MM.1S (cell line): ENCODE measurements at regions not wholly inside any gene's neighbourhood (a gene's known extent, or its start where the extent isn't known, plus 50 kb on each side); places are given as distances from the start of the nearest gene placed in this dataset.

Source experiments
- DNase-seq: peaks from one replicate; pipeline ENCODE4 v3.0.0-alpha.2; 2015
- H2AFZ ChIP-seq: fragments of 300-600 bp; sonication (generic); 2 replicates; pipeline ENCODE4 v1.6.0; 2016; ENCODE audit warnings: antibody characterized with exemption, low read length
- H3F3A ChIP-seq: fragments of 300-600 bp; sonication (generic); 2 replicates; pipeline ENCODE4 v1.6.1; 2016; ENCODE audit warnings: mild to moderate bottlenecking, antibody characterized with exemption, low read length, moderate library complexity, mixed read lengths; ENCODE audit not compliant: insufficient read depth
- H3K27ac ChIP-seq: fragments of 300-600 bp; sonication (generic); 2 replicates; pipeline ENCODE4 v1.5.1; 2016; ENCODE audit warnings: mild to moderate bottlenecking, low read length
- H3K27me3 ChIP-seq: fragments of 300-600 bp; sonication (generic); replicated peaks from 2 replicates; pipeline ENCODE4 v1.6.0; 2016; ENCODE audit warnings: low read length; ENCODE audit not compliant: insufficient read depth
- H3K36me3 ChIP-seq: fragments of 300-600 bp; sonication (generic); replicated peaks from 2 replicates; pipeline ENCODE4 v1.6.1; 2016; ENCODE audit warnings: mild to moderate bottlenecking, low read length, mixed read lengths; ENCODE audit not compliant: insufficient read depth
- H3K4me1 ChIP-seq: fragments of 300-600 bp; sonication (generic); 2 replicates; pipeline ENCODE4 v1.6.1; 2016; ENCODE audit warnings: low read length, mixed read lengths
- H3K4me2 ChIP-seq: fragments of 300-600 bp; sonication (generic); 2 replicates; pipeline ENCODE4 v1.6.0; 2016; ENCODE audit warnings: low read depth, low read length
- H3K4me3 ChIP-seq: fragments of 300-600 bp; sonication (generic); 2 replicates; pipeline ENCODE4 v1.5.1; 2016; ENCODE audit warnings: low read length, mixed read lengths
- H3K79me2 ChIP-seq: fragments of 300-600 bp; sonication (generic); 2 replicates; pipeline ENCODE4 v1.6.1; 2016; ENCODE audit warnings: mixed run types, low read length, mixed read lengths
- H3K9ac ChIP-seq: fragments of 300-600 bp; sonication (generic); 2 replicates; pipeline ENCODE4 v1.6.1; 2016; ENCODE audit warnings: low read length, mixed read lengths
- H3K9me2 ChIP-seq: fragments of 300-600 bp; sonication (generic); replicated peaks from 2 replicates; pipeline ENCODE4 v1.6.1; 2016; ENCODE audit warnings: mild to moderate bottlenecking, low read length, mixed read lengths; ENCODE audit not compliant: insufficient read depth
- H3K9me3 ChIP-seq: fragments of 300-600 bp; sonication (generic); replicated peaks from 2 replicates; pipeline ENCODE4 v1.6.1; 2016; ENCODE audit warnings: mild to moderate bottlenecking, low read length, mixed read lengths; ENCODE audit not compliant: insufficient read depth
- H4K20me1 ChIP-seq: fragments of 300-600 bp; sonication (generic); 2 replicates; pipeline ENCODE4 v1.6.1; 2016; ENCODE audit warnings: mild to moderate bottlenecking, low read length, moderate library complexity, mixed read lengths; ENCODE audit not compliant: insufficient read depth
- EZH2 ChIP-seq: fragments of 300-600 bp; sonication (generic); optimal IDR thresholded peaks from 2 replicates; pipeline ENCODE3; 2017; ENCODE audit warnings: low read depth, mild to moderate bottlenecking, antibody characterized with exemption, low read length, mixed read lengths
- EZH2phosphoT487 ChIP-seq: fragments of 300-600 bp; sonication (generic); IDR thresholded peaks from 2 replicates; pipeline ENCODE4 v1.6.1; 2018; ENCODE audit warnings: antibody characterized with exemption, low read length
- TF ChIP-seq, protein P1 (sequence below): fragments of 300-600 bp; sonication (generic); IDR thresholded peaks from 2 replicates; pipeline ENCODE4 v1.5.1; 2016; ENCODE audit warnings: antibody characterized with exemption, low read length, mixed read lengths

DNA sequence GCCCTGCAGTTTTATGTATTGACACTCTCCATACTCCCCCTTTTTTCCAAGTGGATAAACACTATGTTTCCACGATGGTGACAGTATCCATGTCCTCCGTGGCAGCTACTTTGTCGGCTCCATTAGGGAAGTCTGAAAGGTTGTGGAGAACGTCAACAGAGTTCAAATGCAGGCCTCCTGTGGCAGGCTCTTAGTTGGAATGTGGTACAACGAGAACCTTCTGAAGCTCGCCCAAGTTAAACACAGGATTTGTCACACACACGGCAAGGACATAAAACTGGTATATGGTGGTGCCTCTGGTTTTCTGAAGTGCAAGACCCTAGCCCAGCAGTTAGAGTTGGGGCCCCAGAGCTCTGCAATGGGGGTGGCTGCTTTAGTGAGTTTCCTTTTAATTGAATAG, 187.0 kb upstream of the TAB2 start:
- Histone ChIP-seq H3K4me2 (no peak overlapping the region), H3K4me1 (no peaks in the 10 kb centered on the region), H3K9ac (no peak overlapping the region), H3K4me3 (no peak overlapping the region), H4K20me1 (no peaks in the 10 kb centered on the region), H3F3A (no peaks in the 10 kb centered on the region), H3K9me3 (no peaks in the 10 kb centered on the region), H3K9me2 (no peaks in the 10 kb centered on the region), H3K27ac (no peak overlapping the region), H3K36me3 (no peaks in the 10 kb centered on the region), H2AFZ (no peak overlapping the region), H3K79me2 (no peaks in the 10 kb centered on the region), H3K27me3 (no peaks in the 10 kb centered on the region)
- no peak for TF ChIP-seq EZH2
- TF ChIP-seq, protein P1, sequence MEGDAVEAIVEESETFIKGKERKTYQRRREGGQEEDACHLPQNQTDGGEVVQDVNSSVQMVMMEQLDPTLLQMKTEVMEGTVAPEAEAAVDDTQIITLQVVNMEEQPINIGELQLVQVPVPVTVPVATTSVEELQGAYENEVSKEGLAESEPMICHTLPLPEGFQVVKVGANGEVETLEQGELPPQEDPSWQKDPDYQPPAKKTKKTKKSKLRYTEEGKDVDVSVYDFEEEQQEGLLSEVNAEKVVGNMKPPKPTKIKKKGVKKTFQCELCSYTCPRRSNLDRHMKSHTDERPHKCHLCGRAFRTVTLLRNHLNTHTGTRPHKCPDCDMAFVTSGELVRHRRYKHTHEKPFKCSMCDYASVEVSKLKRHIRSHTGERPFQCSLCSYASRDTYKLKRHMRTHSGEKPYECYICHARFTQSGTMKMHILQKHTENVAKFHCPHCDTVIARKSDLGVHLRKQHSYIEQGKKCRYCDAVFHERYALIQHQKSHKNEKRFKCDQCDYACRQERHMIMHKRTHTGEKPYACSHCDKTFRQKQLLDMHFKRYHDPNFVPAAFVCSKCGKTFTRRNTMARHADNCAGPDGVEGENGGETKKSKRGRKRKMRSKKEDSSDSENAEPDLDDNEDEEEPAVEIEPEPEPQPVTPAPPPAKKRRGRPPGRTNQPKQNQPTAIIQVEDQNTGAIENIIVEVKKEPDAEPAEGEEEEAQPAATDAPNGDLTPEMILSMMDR = no peak
- TF ChIP-seq EZH2phosphoT487 = no peak
- DNase-seq = no peak

DNA sequence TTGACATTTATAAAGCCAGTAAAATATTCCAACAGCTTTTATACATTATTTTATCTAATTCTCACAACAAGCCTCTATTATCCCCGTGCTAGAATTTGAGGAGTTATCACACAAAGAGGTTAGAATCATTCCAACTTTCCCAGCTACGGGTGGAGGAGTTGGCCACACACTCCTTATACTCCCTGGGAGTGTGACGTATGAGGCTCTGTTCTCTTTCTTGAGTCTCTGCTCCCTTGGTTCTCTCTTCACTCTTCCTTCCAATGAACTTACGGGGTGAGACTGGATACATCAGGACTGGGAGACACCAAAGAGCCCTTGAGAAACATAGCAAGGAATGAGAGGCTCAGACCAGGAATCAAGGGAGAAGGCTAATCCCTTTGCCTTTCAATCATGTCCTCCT, 185.6 kb upstream of the TAB2 start:
- no peaks in the 10 kb centered on the region for H4K20me1 ChIP-seq
- no peaks in the 10 kb centered on the region for H3K9me2 ChIP-seq
- H3K9me3 ChIP-seq = no peaks in the 10 kb centered on the region
- H3K79me2 ChIP-seq = no peaks in the 10 kb centered on the region
- H3K4me3 ChIP-seq = no peak overlapping the region
- H3K36me3 ChIP-seq = no peaks in the 10 kb centered on the region
- no peak overlapping the region for H3K4me2 ChIP-seq
- TF ChIP-seq, protein P1 = no peak
- TF ChIP-seq EZH2phosphoT487 (no peak), EZH2 (no peak)
- H3K27me3 ChIP-seq = no peaks in the 10 kb centered on the region
- H3F3A ChIP-seq = no peaks in the 10 kb centered on the region
- no peak for DNase-seq
- H3K9ac ChIP-seq = no peak overlapping the region
- no peak overlapping the region for H3K27ac ChIP-seq
- no peak overlapping the region for H2AFZ ChIP-seq
- no peaks in the 10 kb centered on the region for H3K4me1 ChIP-seq

DNA sequence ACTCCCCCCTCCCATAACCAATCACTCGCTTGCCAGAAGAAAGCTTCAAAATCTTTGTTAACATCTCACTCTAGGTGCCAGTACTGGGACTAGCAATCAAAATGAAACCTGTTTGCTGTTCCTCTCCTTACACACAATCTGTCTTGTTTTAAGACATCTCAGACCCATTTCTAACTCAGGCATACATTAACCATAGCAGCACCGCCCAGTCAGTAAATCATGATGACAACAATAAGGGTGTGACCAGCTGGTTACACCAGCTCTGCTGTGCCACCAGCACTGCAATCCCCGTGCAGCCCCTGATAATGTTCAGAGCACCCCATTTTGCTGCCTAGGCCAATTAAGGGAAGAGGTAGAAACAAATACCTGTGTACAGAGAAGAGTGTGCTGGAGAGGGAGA, 185.2 kb upstream of the TAB2 start:
- no peak overlapping the region for H2AFZ ChIP-seq

More for the DNA sequence above, 185.2 kb upstream of the TAB2 start:
- no peaks in the 10 kb centered on the region for H3K27me3 ChIP-seq
- TF ChIP-seq EZH2phosphoT487 (no peak), EZH2 (no peak)
- TF ChIP-seq, protein P1 = no peak
- DNase-seq = no peak
- H3K79me2 ChIP-seq = no peaks in the 10 kb centered on the region
- no peak overlapping the region for H3K27ac ChIP-seq
- no peaks in the 10 kb centered on the region for H3F3A ChIP-seq
- H4K20me1 ChIP-seq = no peaks in the 10 kb centered on the region
- H3K9ac ChIP-seq = no peak overlapping the region
- H3K36me3 ChIP-seq = no peaks in the 10 kb centered on the region
- no peaks in the 10 kb centered on the region for H3K9me3 ChIP-seq
- no peak overlapping the region for H3K4me2 ChIP-seq
- H3K4me3 ChIP-seq = no peak overlapping the region
- H3K4me1 ChIP-seq = no peaks in the 10 kb centered on the region
- H3K9me2 ChIP-seq = no peaks in the 10 kb centered on the region
